Ascending aorta (tissue), 2 donors: ENCODE measurements at regions not wholly inside any gene's neighbourhood (a gene's known extent, or its start where the extent isn't known, plus 50 kb on each side); places are given as distances from the start of the nearest gene placed in this dataset.
"Not testable (repeated sequence)": the region's sequence is repeated elsewhere in the genome, so short reads cannot be mapped to it uniquely, and the experiment has no call there.

ENCODE experiments used
- DNase-seq, 2 donors: peaks; one replicate each; pipeline ENCODE4 v3.0.0-alpha.2; 2019; ENCODE audit warnings: low spot score in 2 of 2
- H3K27ac ChIP-seq, 2 donors: fragments of 200-600 bp; sonication (generic); one replicate each; pipeline ENCODE4 v1.5.1; 2016 to 2017; ENCODE audit warnings: mild to moderate bottlenecking in 1 of 2
- H3K27me3 ChIP-seq: fragments of 200-600 bp; sonication (generic); one replicate; pipeline ENCODE4 v1.5.1; 2017
- H3K36me3 ChIP-seq, 2 donors: fragments of 200-600 bp; sonication (generic); one replicate each; pipeline ENCODE4 v1.5.1; 2016
- H3K4me1 ChIP-seq, 2 donors: fragments of 200-600 bp; sonication (generic); one replicate each; pipeline ENCODE4 v1.5.1; 2016 to 2017; ENCODE audit warnings: mild to moderate bottlenecking in 1 of 2
- H3K4me3 ChIP-seq, 2 donors: fragments of 200-600 bp; sonication (generic); one replicate each; pipeline ENCODE4 v1.5.1; 2016 to 2017; ENCODE audit warnings: mild to moderate bottlenecking in 1 of 2
- H3K9me3 ChIP-seq, 2 donors: fragments of 200-600 bp; sonication (generic); one replicate each; pipeline ENCODE4 v1.5.1; 2016
- intact Hi-C: fragments of 100-400 bp; cut with DNase I; formaldehyde crosslinking; loops from one replicate; pipeline ENCODE4 v1.15.1; 2023
- TF ChIP-seq, protein P1 (sequence below), 3 experiments: fragments of 200-600 bp in 2 of 3; fragments of 450-650 bp in 1 of 3; sonication (generic) in 2 of 3; IDR thresholded peaks; one replicate each; pipeline ENCODE4 v1.5.1; 2016 to 2019; ENCODE audit warnings: antibody characterized with exemption in 3 of 3, mild to moderate bottlenecking in 1 of 3, moderate library complexity in 1 of 3

DNA sequence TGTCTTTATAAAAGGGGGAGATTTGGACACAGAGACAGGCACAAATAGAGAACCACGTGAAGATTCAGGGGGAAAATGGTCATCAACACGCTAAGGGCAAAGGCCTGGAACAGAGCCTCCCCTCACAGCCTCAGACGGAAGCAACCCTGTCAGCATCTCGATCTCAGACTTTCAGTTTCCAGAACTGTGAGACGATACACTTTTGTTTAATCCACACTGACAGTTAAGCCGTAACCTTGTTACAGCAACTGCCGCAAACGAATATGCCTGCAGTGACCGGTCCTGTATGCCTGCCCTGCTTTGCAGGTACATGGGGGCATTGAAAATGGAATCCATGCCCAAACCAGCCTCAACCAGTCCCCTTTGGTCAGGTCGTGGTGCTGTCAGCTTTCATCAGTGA is 139.5 kb downstream of the ATPSCKMT start:
- no peak overlapping the region for H3K4me3 ChIP-seq
- TF ChIP-seq, protein P1, sequence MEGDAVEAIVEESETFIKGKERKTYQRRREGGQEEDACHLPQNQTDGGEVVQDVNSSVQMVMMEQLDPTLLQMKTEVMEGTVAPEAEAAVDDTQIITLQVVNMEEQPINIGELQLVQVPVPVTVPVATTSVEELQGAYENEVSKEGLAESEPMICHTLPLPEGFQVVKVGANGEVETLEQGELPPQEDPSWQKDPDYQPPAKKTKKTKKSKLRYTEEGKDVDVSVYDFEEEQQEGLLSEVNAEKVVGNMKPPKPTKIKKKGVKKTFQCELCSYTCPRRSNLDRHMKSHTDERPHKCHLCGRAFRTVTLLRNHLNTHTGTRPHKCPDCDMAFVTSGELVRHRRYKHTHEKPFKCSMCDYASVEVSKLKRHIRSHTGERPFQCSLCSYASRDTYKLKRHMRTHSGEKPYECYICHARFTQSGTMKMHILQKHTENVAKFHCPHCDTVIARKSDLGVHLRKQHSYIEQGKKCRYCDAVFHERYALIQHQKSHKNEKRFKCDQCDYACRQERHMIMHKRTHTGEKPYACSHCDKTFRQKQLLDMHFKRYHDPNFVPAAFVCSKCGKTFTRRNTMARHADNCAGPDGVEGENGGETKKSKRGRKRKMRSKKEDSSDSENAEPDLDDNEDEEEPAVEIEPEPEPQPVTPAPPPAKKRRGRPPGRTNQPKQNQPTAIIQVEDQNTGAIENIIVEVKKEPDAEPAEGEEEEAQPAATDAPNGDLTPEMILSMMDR (IDR thresholded peaks at IDR 0.05): no peak
- no peaks in the 10 kb centered on the region for H3K4me1 ChIP-seq
- no peaks in the 10 kb centered on the region for H3K9me3 ChIP-seq
- no peak overlapping the region for H3K27ac ChIP-seq
- no peaks in the 10 kb centered on the region for H3K36me3 ChIP-seq
- no peak for DNase-seq
- intact Hi-C loops: no loop called here
- no peaks in the 10 kb centered on the region for H3K27me3 ChIP-seq

DNA sequence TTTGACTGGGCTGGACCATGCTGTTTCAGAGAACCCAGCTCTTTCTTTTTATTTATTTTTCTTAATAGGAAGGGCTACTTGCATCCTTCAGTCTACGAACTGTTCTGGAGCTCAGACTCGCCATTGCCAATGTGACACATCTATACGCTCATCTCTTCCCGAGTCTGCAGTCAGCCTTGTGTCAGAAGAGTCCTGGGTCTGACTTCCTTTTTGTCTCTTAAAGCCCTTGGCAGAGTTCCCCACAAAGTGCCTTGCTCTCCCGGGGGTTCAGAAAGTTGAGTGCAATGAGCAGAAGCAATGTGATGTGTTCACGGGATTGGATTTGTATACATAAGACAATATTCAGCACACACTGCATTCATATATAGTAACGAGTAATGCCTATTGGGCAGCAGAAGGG is 140.4 kb downstream of the ATPSCKMT start:
- no peak overlapping the region for H3K4me3 ChIP-seq
- no peak for DNase-seq
- H3K36me3 ChIP-seq: no peaks in the 10 kb centered on the region
- no peaks in the 10 kb centered on the region for H3K27me3 ChIP-seq
- no peaks in the 10 kb centered on the region for H3K9me3 ChIP-seq
- H3K4me1 ChIP-seq: no peaks in the 10 kb centered on the region
- TF ChIP-seq, protein P1 (IDR thresholded peaks at IDR 0.05): no peak
- intact Hi-C loops: no loop called here
- H3K27ac ChIP-seq: no peak overlapping the region

DNA sequence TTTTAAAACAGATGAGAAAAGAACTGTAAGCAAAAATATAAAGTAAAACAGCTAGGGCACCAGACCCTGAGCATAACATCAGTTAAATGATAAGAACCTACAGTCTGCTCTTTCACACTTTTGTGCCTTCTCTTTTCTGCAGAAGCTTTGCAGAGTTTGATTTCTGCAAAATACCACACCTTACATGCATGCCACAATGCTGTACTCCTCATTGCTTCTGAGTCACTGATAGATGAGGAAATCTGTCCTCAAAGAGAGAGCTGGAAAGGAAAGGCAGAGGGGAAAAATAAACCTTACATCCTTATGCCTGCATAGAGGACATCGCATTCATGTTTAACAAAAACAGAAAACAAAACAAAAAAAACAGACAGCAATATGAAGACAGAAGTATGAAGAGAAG is 142.9 kb downstream of the ATPSCKMT start:
- H3K9me3 ChIP-seq: no peaks in the 10 kb centered on the region
- no peak overlapping the region for H3K27ac ChIP-seq
- no peaks in the 10 kb centered on the region for H3K27me3 ChIP-seq
- no peaks in the 10 kb centered on the region for H3K36me3 ChIP-seq
- no peak for DNase-seq
- no peaks in the 10 kb centered on the region for H3K4me1 ChIP-seq
- intact Hi-C loops: no loop called here
- H3K4me3 ChIP-seq: no peak overlapping the region
- TF ChIP-seq, protein P1 (IDR thresholded peaks at IDR 0.05): no peak

DNA sequence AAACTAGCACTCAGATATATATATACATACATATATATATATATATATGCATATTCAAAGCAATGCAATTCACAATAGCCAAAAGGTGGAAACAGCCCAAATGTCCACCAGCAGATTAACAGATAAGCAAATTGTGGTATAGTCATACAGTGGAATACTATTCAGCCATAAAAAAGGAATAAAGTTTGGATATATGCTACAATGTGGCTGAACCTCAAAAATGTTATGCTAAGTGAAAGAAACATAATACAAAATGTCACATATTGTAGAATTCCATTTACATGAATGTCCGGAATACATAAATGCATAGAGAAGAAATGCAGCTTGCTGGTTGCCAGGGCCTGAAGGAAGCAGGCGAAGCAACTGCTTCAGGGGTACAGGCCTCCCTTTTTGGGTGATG is 143.4 kb downstream of the ATPSCKMT start:
- Histone ChIP-seq H3K4me3 (no peak overlapping the region), H3K4me1 (no peaks in the 10 kb centered on the region), H3K9me3 (no peaks in the 10 kb centered on the region), H3K27ac (no peak overlapping the region), H3K27me3 (no peaks in the 10 kb centered on the region), H3K36me3 (no peaks in the 10 kb centered on the region)
- DNase-seq: no peak
- TF ChIP-seq, protein P1 (IDR thresholded peaks at IDR 0.05): no peak
- intact Hi-C loops: no loop called here

DNA sequence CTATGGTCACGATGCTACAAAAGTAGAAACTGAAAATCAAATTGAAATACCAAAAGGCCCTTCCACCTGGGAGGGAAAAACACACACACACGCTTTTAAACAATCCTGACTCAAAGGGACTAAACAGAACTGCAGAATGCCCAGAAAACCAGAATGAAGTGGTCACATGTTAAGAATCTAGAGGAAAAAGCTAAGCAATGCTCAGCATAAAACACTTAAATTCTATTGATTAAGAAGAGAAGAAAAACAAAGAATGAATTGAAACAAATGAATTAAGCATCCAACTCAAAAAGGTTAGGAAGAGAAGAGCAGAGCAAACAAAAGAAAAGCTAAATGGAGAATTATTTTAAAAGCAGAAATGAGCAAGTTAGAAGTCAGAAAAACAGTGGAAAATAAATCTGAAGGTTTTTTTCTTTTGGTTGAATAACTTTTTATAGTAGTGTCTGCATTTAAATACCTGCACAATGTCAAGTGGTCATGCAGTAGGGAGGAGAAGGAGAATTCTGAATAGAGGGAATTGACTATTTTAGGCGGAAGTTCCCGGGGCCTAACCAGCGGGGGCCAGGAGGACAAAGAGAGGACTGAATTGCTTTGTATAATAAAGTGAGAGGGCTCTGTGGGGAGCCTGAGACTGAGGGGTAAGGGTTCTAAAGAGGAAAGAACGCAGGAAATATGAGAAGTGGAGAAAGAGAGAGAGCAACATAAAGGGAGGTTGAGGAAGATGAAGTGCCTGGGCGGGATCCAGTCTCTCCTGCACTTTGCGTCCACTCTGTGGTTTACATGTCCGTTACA is 146.8 kb downstream of the ATPSCKMT start:
- DNase-seq: no peak
- Histone ChIP-seq H3K27me3 (no peaks in the 10 kb centered on the region), H3K4me3 (no peak overlapping the region), H3K27ac (no peak overlapping the region), H3K9me3 (peaks cover 0 to 5% of the 10 kb centered on the region in 2 donors), H3K36me3 (no peaks in the 10 kb centered on the region), H3K4me1 (no peaks in the 10 kb centered on the region)
- intact Hi-C loops: no loop called here
- TF ChIP-seq, protein P1 (IDR thresholded peaks at IDR 0.05): no peak

DNA sequence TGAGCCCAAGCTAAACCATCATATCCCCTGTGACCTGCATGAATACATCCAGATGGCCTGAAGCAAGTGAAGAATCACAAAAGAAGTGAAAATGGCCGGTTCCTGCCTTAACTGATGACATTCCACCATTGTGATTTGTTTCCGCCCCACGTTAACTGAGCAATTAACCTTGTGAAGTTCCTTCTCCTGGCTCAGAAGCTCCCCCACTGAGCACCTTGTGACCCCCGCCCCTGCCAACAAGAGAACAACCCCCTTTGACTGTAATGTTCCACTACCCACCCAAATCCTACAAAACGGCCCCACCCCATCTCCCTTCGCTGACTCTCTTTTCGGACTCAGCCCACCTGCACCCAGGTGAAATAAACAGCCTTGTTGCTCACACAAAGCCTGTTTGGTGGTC is 147.5 kb downstream of the ATPSCKMT start:
- H3K4me1 ChIP-seq, DNase-seq, H3K27ac ChIP-seq, H3K36me3 ChIP-seq, H3K4me3 ChIP-seq, intact Hi-C loops, H3K9me3 ChIP-seq, H3K27me3 ChIP-seq: not testable (repeated sequence)
